HG02852 (cell line): ENCODE measurements at regions not wholly inside any gene's neighbourhood (a gene's known extent, or its start where the extent isn't known, plus 50 kb on each side); places are given as distances from the start of the nearest gene placed in this dataset.
"Not testable (repeated sequence)": the region's sequence is repeated elsewhere in the genome, so short reads cannot be mapped to it uniquely, and the experiment has no call there.

Experiments used
- ATAC-seq: cut with Tn5 transposase; IDR thresholded peaks from one replicate; pipeline ENCODE4 v1.9.1; 2021; ENCODE audit warnings: mild to moderate bottlenecking, moderate library complexity; ENCODE audit not compliant: unreplicated experiment

GRCh38 chr7:41438705-41439514 lies 264.0 kb downstream of the INHBA start:
- ATAC-seq: no peak

- ATAC-seq: no peak
Measured at GRCh38 chr7:41437257-41438196, 265.4 kb downstream of the INHBA start.

DNA sequence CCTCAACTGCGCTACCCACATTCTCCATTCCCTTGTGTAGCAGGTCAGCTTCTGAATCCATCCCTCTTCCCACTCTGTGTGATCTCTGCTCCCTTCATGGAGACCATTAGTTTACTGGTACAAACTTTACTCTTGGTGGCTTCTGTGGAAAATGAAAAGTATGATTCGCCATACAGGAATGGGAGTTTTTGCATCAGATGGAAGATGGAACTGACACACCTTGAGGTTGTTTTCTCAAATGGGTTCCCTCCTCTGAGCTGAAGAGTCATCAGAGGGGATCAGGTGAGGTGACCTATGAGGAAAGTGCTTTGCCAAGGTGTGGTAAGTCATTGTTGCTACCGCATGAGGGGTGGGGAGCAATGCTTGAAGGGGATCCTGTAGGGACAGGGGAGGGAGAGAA lies 266.8 kb downstream of the INHBA start:
- no peak for ATAC-seq

DNA sequence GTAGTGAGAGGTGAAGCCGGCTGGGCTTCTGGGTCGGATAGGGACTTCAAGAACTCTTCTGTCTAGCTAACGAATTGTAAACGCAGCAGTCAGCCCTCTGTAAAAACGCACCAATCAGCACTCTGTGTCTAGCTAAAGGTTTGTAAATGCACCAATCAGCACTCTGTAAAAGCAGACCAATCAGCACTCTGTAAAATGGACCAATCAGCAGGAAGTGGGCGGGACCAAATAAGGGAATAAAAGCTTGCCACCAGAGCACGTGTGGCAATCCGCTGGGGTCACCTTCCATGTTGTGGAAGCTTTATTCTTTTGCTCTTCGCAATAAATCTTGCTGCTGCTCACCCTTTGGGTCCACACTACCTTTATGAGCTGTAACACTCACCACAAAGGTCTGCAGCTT lies 267.9 kb downstream of the INHBA start:
- not testable (repeated sequence) for ATAC-seq

DNA sequence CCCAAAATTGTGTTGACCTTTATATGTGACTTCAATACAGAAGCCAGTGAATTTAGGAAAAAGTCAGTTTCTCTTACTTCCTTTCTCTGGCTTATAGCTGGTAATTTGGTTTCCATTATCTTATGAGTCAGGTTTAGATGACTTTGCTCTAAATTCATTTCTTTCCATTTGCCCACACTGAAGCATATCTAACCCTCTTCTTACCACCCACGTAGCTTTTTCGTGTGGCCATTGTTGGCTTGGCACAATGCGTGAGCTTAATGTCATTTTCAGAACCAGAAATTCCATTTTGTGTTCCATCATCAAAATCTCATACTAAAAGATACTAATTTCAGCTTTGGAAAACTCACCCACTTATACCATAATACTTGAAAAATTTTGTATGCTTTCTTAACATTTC lies 271.2 kb downstream of the INHBA start:
- ATAC-seq: no peak

- ATAC-seq: no peak
Measured at GRCh38 chr7:41428381-41428780, 274.5 kb downstream of the INHBA start.

DNA sequence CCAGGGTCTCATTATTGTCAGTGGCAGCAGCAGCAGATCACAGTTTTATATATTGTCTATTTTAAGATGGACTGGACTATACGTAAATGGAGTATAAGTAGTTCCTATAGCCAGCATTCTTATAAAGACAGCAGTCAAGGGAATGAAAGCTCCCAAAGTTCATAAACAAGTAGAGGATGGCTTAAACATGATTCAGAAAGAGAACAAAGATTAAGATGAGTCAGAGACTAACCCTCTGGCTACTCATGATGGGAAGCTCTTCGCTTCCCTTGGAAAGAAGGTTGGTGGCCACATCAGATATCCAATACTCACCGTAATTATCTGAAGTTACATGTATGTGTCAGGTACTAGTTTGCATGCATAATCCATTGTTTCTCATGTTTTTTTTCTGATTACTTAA lies 277.0 kb downstream of the INHBA start:
- ATAC-seq: no peak

- no peak for ATAC-seq
Measured at GRCh38 chr7:41421056-41421455, 281.8 kb downstream of the INHBA start.

- no peak for ATAC-seq
Measured at GRCh38 chr7:41420421-41420820, 282.5 kb downstream of the INHBA start.

DNA sequence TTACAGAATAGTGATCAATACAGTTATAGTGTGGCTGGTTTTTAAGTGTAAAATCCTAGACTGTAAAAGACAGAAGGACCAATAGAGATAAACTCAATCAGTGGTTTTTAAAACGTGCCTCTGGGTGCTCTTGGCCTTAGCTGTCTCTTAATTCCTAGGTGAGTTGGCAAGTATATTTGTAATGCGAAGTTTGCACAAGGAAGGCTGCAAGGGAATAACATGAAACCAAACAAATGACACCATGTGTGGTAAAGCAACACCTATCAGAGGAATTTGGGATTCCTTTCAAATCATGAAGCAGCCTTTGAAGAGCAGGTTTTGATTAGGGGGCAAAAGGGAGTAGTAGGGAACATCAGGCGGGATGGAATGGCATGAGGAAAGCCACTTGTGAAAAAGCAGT lies 284.6 kb downstream of the INHBA start:
- no peak for ATAC-seq

- no peak for ATAC-seq
Measured at GRCh38 chr7:41416208-41416595, 286.7 kb downstream of the INHBA start.

- no peak for ATAC-seq
Measured at GRCh38 chr7:41415471-41416207, 287.3 kb downstream of the INHBA start.

DNA sequence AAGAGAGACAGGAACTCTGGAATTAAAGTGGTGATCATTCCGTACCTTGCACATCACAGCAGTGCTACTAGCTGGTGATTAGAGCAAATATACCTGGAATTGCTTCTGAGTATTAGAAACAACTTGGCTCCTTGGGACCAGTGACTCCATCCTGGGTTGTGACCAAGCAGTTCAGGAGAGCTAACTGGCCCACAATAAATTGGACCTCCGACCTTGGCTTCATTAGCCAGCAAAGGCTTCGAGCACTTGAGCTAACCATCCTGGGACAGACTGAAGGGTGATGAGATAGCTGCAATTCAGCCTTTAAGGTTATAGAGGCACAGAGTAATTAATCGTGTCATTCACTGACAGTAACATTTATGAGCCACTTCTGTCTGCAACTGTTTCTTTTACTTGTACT lies 287.8 kb downstream of the INHBA start:
- no peak for ATAC-seq

DNA sequence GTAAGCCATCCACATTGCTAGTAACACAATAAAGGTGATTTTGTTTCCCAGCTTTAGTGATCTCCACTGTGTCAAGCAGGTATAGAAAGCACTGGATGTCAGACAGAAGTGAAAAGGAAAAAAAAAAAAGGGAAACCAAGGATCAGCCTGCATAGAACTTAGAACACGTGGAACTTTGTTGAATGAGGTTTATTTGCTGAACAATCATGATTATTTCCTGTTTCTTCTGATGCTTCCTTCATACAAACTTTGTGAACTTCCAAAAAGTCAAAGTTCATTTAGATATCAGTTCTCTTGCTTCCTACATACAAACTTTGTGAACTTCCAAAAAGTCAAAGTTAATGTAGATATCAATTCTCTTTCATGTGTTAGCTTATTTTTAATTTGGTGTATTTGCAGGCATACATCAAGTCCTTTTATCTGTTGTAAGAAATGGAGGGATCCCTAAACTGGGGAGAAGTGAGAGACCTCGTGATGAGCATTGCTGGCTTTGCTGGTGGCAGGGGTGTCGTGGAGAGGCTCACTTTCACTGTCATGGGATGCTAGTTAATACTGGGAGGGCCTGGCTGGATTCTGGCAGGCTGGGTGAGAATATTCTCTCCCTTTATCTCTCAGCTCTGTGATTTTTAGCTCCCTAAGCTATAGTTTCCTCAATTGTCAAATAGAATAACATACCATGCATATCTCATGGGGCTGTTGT lies 298.4 kb downstream of the INHBA start:
- ATAC-seq: no peak

GRCh38 chr7:41403291-41403690 lies 299.6 kb downstream of the INHBA start:
- no peak for ATAC-seq

- ATAC-seq: no peak
Measured at GRCh38 chr7:41401833-41402232, 301.1 kb downstream of the INHBA start.

DNA sequence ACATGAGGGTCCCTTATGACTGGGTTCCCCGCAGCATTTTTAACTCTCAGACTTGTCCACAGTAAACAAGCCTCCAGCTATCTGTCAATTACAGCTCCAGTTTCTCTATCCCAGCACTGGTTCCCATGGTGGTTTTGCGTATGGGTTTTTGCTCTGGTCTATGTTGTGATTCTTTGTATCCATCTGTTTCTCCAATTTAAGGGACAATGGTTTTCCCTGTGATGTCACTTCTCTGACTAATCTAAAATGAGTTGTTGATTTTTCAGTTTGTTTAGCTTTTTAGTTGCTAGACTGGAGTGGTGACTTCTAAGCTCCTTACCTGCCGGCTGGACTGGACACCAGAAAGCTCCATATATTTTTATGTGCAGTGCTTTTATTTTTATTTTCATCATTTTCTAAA lies 303.7 kb downstream of the INHBA start:
- ATAC-seq: no peak

GRCh38 chr7:41391818-41392217 lies 311.1 kb downstream of the INHBA start:
- ATAC-seq: no peak

GRCh38 chr7:41388933-41389332 lies 314.0 kb downstream of the INHBA start:
- ATAC-seq: not testable (repeated sequence)

GRCh38 chr7:41385996-41386395 lies 316.9 kb downstream of the INHBA start:
- ATAC-seq: no peak

DNA sequence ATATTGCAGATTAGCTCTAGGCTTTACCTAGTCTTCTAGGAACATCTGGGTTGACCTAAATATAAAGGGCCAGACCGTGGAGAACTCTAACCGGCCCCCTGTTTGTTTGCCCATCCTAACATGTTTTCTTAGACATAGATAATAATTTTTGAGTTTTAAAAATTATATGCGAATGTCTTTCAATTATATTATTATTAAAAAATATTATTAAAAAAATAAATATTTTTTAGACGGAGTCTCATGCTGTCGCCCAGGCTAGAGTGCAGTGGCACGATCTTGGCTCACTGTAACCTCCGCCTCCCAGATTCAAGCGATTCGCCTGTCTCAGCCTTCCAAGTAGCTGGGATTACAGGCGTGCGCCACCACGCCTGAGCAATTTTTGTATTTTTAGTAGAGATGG lies 318.5 kb downstream of the INHBA start:
- ATAC-seq: no peak
